GM23338 (cell line): ENCODE measurements at regions not wholly inside any gene's neighbourhood (a gene's known extent, or its start where the extent isn't known, plus 50 kb on each side); places are given as distances from the start of the nearest gene placed in this dataset.

Experiments
- ATAC-seq: fragments of 200-7000 bp; cut with Tn5 transposase; 3 replicates; pipeline ENCODE4 v1.9.1; 2020
- DNase-seq: peaks from one replicate; pipeline ENCODE4 v3.0.0-alpha.2; 2015; ENCODE audit warnings: low spot score
- H2AFZ ChIP-seq: fragments of 200-600 bp; sonication (generic); 2 replicates; pipeline ENCODE4 v1.8.0; 2016; ENCODE audit warnings: antibody characterized with exemption, mild to moderate bottlenecking, moderate library complexity
- H3F3A ChIP-seq: fragments of 200-600 bp; sonication (generic); replicated peaks from 2 replicates; pipeline ENCODE4 v1.8.0; 2017; ENCODE audit warnings: antibody characterized with exemption, mixed run types, low read depth
- H3K27ac ChIP-seq: fragments of 200-600 bp; sonication (generic); 2 replicates; pipeline ENCODE4 v1.6.1; 2016; ENCODE audit warnings: low read depth
- H3K27me3 ChIP-seq: fragments of 200-600 bp; sonication (generic); 2 replicates; pipeline ENCODE4 v1.8.0; 2016; ENCODE audit warnings: mild to moderate bottlenecking, mixed run types, moderate library complexity; ENCODE audit not compliant: insufficient read depth
- H3K36me3 ChIP-seq: fragments of 200-600 bp; sonication (generic); 2 replicates; pipeline ENCODE4 v1.8.0; 2016; ENCODE audit warnings: mild to moderate bottlenecking; ENCODE audit not compliant: insufficient read depth
- H3K4me1 ChIP-seq: fragments of 200-600 bp; sonication (generic); 2 replicates; pipeline ENCODE4 v1.8.0; 2016; ENCODE audit warnings: mild to moderate bottlenecking, moderate library complexity; ENCODE audit not compliant: insufficient read depth
- H3K4me2 ChIP-seq: fragments of 200-600 bp; sonication (generic); 2 replicates; pipeline ENCODE4 v1.7.1; 2017; ENCODE audit warnings: mixed run types
- H3K4me3 ChIP-seq: fragments of 200-600 bp; sonication (generic); 2 replicates; pipeline ENCODE4 v1.6.1; 2016; ENCODE audit warnings: mixed run types
- H3K79me2 ChIP-seq: fragments of 200-600 bp; sonication (generic); replicated peaks from 2 replicates; pipeline ENCODE4 v1.8.0; 2017; ENCODE audit warnings: mild to moderate bottlenecking; ENCODE audit not compliant: insufficient read depth
- H3K9me2 ChIP-seq: fragments of 200-600 bp; sonication (generic); 2 replicates; pipeline ENCODE4 v1.8.0; 2017; ENCODE audit not compliant: insufficient read depth
- H4K20me1 ChIP-seq: fragments of 200-600 bp; sonication (generic); replicated peaks from 2 replicates; pipeline ENCODE4 v1.8.0; 2017; ENCODE audit warnings: mild to moderate bottlenecking; ENCODE audit not compliant: insufficient read depth
- H3K27ac Mint-ChIP-seq: 2 replicates; pipeline ENCODE4 v1.8.0; 2020; ENCODE audit warnings: inconsistent platforms, mild to moderate bottlenecking, moderate library complexity, mixed read lengths
- H3K27me3 Mint-ChIP-seq: 3 replicates; pipeline ENCODE4 v1.8.0; 2022; ENCODE audit warnings: low read depth, mild to moderate bottlenecking, moderate library complexity, mixed read lengths, inconsistent platforms; ENCODE audit not compliant: insufficient read depth, poor library complexity
- H3K36me3 Mint-ChIP-seq: 3 replicates; pipeline ENCODE4 v1.8.0; 2021; ENCODE audit warnings: low read depth, mild to moderate bottlenecking, inconsistent platforms, moderate library complexity, mixed read lengths
- H3K4me1 Mint-ChIP-seq: 3 replicates; pipeline ENCODE4 v1.8.0; 2020; ENCODE audit warnings: mild to moderate bottlenecking, inconsistent platforms, mixed read lengths
- H3K4me3 Mint-ChIP-seq: 3 replicates; pipeline ENCODE4 v1.8.0; 2021; ENCODE audit warnings: moderate library complexity, mild to moderate bottlenecking, inconsistent platforms, mixed read lengths
- H3K9me3 Mint-ChIP-seq: 3 replicates; pipeline ENCODE4 v1.8.0; 2020; ENCODE audit warnings: moderate library complexity, mild to moderate bottlenecking, inconsistent platforms, mixed read lengths
- CREB1 ChIP-seq: fragments of 250-450 bp; sonication (Bioruptor Pico); IDR thresholded peaks from 2 replicates; pipeline ENCODE4 v1.5.0; 2020; ENCODE audit warnings: low read depth, mild to moderate bottlenecking, moderate library complexity
- CTCF ChIP-seq, 2 experiments: fragments of 200-600 bp in 1 of 2; sonication (generic) in 1 of 2; conservative IDR thresholded peaks; 2 replicates each; pipeline versions ENCODE4 v1.5.1 to v1.6.1; 2016 to 2017; ENCODE audit warnings: antibody characterized with exemption in 2 of 2, low read depth in 2 of 2, mild to moderate bottlenecking in 2 of 2, moderate library complexity in 1 of 2
- EZH2phosphoT487 ChIP-seq: fragments of 200-600 bp; sonication (generic); IDR thresholded peaks from one replicate; pipeline ENCODE4 v1.8.1; 2018; ENCODE audit warnings: antibody characterized with exemption; ENCODE audit not compliant: unreplicated experiment
- JUNB ChIP-seq: IDR thresholded peaks from one replicate; pipeline ENCODE4 v1.6.1; 2016; ENCODE audit warnings: antibody characterized with exemption; ENCODE audit not compliant: unreplicated experiment
- NANOG ChIP-seq: IDR thresholded peaks from 2 replicates; pipeline ENCODE4 v1.6.1; 2016; ENCODE audit warnings: antibody characterized with exemption, borderline replicate concordance
- REST ChIP-seq: IDR thresholded peaks from one replicate; pipeline ENCODE4 v1.6.1; 2018; ENCODE audit warnings: antibody characterized with exemption; ENCODE audit not compliant: unreplicated experiment
- STAT1 ChIP-seq: IDR thresholded peaks from one replicate; pipeline ENCODE4 v1.6.1; 2016; ENCODE audit warnings: antibody characterized with exemption; ENCODE audit not compliant: unreplicated experiment
- ZNF114 ChIP-seq: fragments of 250-450 bp; sonication (Bioruptor Pico); IDR thresholded peaks from 2 replicates; pipeline ENCODE4 v1.5.0; 2020; ENCODE audit warnings: mild to moderate bottlenecking, moderate library complexity
- ZNF331 ChIP-seq: fragments of 250-450 bp; sonication (Bioruptor Pico); IDR thresholded peaks from 2 replicates; pipeline ENCODE4 v1.5.0; 2020; ENCODE audit warnings: low read depth, mild to moderate bottlenecking, moderate library complexity
- ZNF462 ChIP-seq: fragments of 250-450 bp; sonication (Bioruptor Pico); IDR thresholded peaks from 2 replicates; pipeline ENCODE4 v1.5.0; 2020; ENCODE audit warnings: mild to moderate bottlenecking, moderate library complexity
- TF ChIP-seq, protein P1 (sequence below): IDR thresholded peaks from 2 replicates; pipeline ENCODE4 v1.6.1; 2016; ENCODE audit warnings: antibody characterized with exemption

DNA sequence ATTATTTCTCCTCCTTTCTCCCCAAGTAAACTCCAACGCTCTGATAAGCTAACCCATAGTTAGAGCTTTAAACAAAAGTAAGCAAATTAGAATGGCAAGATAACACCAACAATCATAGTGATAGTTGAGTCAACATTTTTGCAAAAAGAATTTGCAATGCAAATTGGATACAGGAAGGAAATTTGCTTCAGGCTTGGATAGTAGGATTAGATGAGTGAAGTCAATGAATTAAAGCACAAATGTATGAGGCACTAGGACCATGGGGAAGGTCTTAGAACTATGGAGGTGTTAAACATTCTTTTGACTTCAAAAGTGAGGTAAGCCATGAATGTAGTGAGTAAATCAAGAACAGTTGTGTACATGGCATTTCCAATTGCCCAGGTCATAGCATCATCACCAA lies 289.8 kb upstream of the GRAMD2B start:
- Histone ChIP-seq H3K9me2 (peaks cover 6% of the 10 kb centered on the region; the same call in 1 of the 2 replicates), H3K4me3 (no peak overlapping the region), H3K27ac (no peak overlapping the region), H3F3A (no peaks in the 10 kb centered on the region), H3K4me1 (peaks cover 13% of the 10 kb centered on the region), H2AFZ (no peak overlapping the region), H4K20me1 (no peaks in the 10 kb centered on the region), H3K27me3 (no peaks in the 10 kb centered on the region), H3K36me3 (no peaks in the 10 kb centered on the region), H3K4me2 (no peak overlapping the region), H3K79me2 (no peaks in the 10 kb centered on the region)
- no peak for TF ChIP-seq JUNB
- no peak for TF ChIP-seq ZNF114 (CRISPR knock-in tag)
- TF ChIP-seq ZNF331 (CRISPR knock-in tag) = no peak
- TF ChIP-seq REST = no peak
- TF ChIP-seq NANOG = no peak
- TF ChIP-seq EZH2phosphoT487 = no peak
- TF ChIP-seq CREB1 (CRISPR knock-in tag) = no peak
- TF ChIP-seq ZNF462 = no peak
- no peak for TF ChIP-seq STAT1
- no peak for TF ChIP-seq CTCF (conservative IDR thresholded peaks at IDR 0.05; ENCODE audit: low read depth in 2 of 2)
- TF ChIP-seq, protein P1, sequence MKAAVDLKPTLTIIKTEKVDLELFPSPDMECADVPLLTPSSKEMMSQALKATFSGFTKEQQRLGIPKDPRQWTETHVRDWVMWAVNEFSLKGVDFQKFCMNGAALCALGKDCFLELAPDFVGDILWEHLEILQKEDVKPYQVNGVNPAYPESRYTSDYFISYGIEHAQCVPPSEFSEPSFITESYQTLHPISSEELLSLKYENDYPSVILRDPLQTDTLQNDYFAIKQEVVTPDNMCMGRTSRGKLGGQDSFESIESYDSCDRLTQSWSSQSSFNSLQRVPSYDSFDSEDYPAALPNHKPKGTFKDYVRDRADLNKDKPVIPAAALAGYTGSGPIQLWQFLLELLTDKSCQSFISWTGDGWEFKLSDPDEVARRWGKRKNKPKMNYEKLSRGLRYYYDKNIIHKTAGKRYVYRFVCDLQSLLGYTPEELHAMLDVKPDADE = no peak
- no peak for DNase-seq
- no peak overlapping the region for H3K4me3 Mint-ChIP-seq
- H3K27ac Mint-ChIP-seq = no peak overlapping the region
- no peaks in the 10 kb centered on the region for H3K36me3 Mint-ChIP-seq
- H3K27me3 Mint-ChIP-seq = no peaks in the 10 kb centered on the region
- no peaks in the 10 kb centered on the region for H3K9me3 Mint-ChIP-seq
- ATAC-seq = no peak
- H3K4me1 Mint-ChIP-seq = peaks cover 17% of the 10 kb centered on the region
